ENCODE measurements at regions not wholly inside any gene's neighbourhood (a gene's known extent, or its start where the extent isn't known, plus 50 kb on each side); places are given as distances from the start of the nearest gene placed in this dataset.

DNA sequence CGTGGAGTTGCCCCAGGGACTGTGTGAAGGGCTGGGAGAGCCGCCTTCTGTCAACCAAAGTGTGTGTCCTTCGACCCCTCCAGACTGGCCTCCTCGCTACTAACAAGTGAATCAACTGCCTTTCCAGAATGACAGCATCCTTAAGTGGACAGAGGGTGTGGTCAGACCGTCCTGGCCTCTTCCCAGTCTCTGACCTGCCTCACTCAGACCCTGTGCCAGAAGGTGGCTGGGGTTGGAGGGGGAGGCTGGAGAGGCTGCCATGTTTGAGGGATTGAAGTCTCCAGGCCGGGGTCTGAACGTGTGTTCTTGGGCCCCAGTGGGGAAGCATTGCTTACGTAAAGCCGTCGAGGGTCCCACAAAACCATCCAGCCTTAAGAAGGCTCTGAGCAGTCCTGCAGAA lies 389.3 kb upstream of the IRX4 start:
- TF ChIP-seq, protein P1, sequence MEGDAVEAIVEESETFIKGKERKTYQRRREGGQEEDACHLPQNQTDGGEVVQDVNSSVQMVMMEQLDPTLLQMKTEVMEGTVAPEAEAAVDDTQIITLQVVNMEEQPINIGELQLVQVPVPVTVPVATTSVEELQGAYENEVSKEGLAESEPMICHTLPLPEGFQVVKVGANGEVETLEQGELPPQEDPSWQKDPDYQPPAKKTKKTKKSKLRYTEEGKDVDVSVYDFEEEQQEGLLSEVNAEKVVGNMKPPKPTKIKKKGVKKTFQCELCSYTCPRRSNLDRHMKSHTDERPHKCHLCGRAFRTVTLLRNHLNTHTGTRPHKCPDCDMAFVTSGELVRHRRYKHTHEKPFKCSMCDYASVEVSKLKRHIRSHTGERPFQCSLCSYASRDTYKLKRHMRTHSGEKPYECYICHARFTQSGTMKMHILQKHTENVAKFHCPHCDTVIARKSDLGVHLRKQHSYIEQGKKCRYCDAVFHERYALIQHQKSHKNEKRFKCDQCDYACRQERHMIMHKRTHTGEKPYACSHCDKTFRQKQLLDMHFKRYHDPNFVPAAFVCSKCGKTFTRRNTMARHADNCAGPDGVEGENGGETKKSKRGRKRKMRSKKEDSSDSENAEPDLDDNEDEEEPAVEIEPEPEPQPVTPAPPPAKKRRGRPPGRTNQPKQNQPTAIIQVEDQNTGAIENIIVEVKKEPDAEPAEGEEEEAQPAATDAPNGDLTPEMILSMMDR (IDR thresholded peaks at IDR 0.05; ENCODE audit: insufficient read depth, low read length, poor library complexity, severe bottlenecking): no peak
- no peak for TF ChIP-seq EZH2phosphoT487 (conservative IDR thresholded peaks at IDR 0.05; ENCODE audit: low read length)
